Keratinocyte (primary cell): ENCODE measurements at regions not wholly inside any gene's neighbourhood (a gene's known extent, or its start where the extent isn't known, plus 50 kb on each side); places are given as distances from the start of the nearest gene placed in this dataset.

Experiments used
- CTCF ChIP-seq, 3 experiments: IDR thresholded peaks in 1 of 3; conservative IDR thresholded peaks in 1 of 3; optimal IDR thresholded peaks in 1 of 3; 2 replicates in 2 of 3; 3 replicates in 1 of 3; pipeline versions ENCODE3 to v1.5.1; 2011; ENCODE audit warnings: low read length in 3 of 3, mild to moderate bottlenecking in 3 of 3, moderate library complexity in 2 of 3, control low read depth in 1 of 3, inconsistent platforms in 1 of 3; ENCODE audit not compliant: insufficient read depth in 2 of 3; ENCODE audit errors: extremely low read depth in 1 of 3
- EZH2 ChIP-seq: IDR thresholded peaks from one replicate; pipeline ENCODE4 v1.6.1; 2012; ENCODE audit warnings: inconsistent platforms, mild to moderate bottlenecking, low read length, moderate library complexity

- TF ChIP-seq CTCF (optimal IDR thresholded peaks at IDR 0.05 in 1 of 3, IDR thresholded peaks at IDR 0.05 in 1 of 3, conservative IDR thresholded peaks at IDR 0.05 in 1 of 3; ENCODE audit: extremely low read depth in 1 of 3, insufficient read depth in 2 of 3, low read length in 3 of 3) (no peak), EZH2 (no peak)
These were observed 162.7 kb downstream of the KITLG start for GRCh38 chr12:88417531-88417930.
